BJ (cell line): ENCODE measurements at regions not wholly inside any gene's neighbourhood (a gene's known extent, or its start where the extent isn't known, plus 50 kb on each side); places are given as distances from the start of the nearest gene placed in this dataset.

ENCODE experiments used
- CTCF ChIA-PET: fragments of 350-600 bp; formaldehyde crosslinking; extraction: SDS; loops from one replicate; lab custom pipeline; 2021; ENCODE audit warnings: antibody characterized with exemption, inconsistent platforms; lab: Yijun Ruan, JAX
- POLR2A ChIA-PET: fragments of 300-600 bp; sonication (Branson Sonifier 250); formaldehyde crosslinking; extraction: SDS; loops from one replicate; lab custom pipeline; 2021; ENCODE audit warnings: antibody characterized with exemption; lab: Charles Lee
- DNase-seq: peaks from one replicate; pipeline ENCODE4 v3.0.0-alpha.2; 2011; ENCODE audit warnings: low read depth
- H3K27me3 ChIP-seq: 2 replicates; pipeline ENCODE4 v1.6.0; 2011; ENCODE audit warnings: low read length; ENCODE audit not compliant: control insufficient read depth, insufficient read depth
- H3K36me3 ChIP-seq: 2 replicates; pipeline ENCODE4 v1.5.1; 2011; ENCODE audit warnings: low read length; ENCODE audit not compliant: control insufficient read depth, insufficient read depth
- H3K4me3 ChIP-seq: 2 replicates; pipeline ENCODE4 v1.5.1; 2011; ENCODE audit warnings: low read depth, mild to moderate bottlenecking, control low read depth, low read length
- CTCF ChIP-seq: IDR thresholded peaks from 2 replicates; pipeline ENCODE4 v1.5.1; 2011; ENCODE audit warnings: low read depth, mild to moderate bottlenecking, control low read depth, inconsistent platforms, low read length, moderate library complexity; ENCODE audit not compliant: insufficient read depth

DNA sequence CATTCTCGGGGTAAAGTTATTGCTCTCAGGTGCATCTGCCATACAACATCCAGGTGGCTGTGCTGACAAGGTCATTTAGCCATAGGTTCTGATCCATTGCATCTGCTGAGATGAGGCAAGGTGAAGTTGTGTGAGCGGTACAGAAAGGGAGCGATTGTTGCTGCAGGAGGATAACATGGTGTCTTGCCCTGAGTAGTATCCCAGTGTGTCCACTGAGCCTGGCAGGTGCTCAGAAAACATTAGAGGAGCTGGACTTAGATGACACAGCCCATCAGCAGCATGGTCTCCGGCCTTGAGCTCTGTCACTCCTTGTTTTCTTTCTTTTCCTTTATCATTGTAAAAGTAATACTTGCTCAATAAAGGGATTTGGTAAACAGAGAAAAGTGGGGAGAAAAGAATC, 161.1 kb upstream of the ATP10A start:
- Histone ChIP-seq H3K27me3 (no peaks in the 10 kb centered on the region), H3K4me3 (no peak overlapping the region), H3K36me3 (no peaks in the 10 kb centered on the region)
- TF ChIP-seq CTCF = no peak
- ChIA-PET CTCF (no interaction called here), POLR2A (no interaction called here)
- DNase-seq = no peak

GRCh38 chr15:26023691-26024090, 160.6 kb upstream of the ATP10A start:
- ChIA-PET POLR2A (no interaction called here), CTCF (interaction anchor here (0.6 kb wide), 1 partner anchor 70 kb away, joined by 3 read pairs; no protein-coding TSS in a partner anchor)
- Histone ChIP-seq H3K4me3 (no peak overlapping the region), H3K27me3 (no peaks in the 10 kb centered on the region), H3K36me3 (no peaks in the 10 kb centered on the region)
- TF ChIP-seq CTCF = no peak
- DNase-seq = no peak

GRCh38 chr15:26023231-26023630, 160.1 kb upstream of the ATP10A start:
- TF ChIP-seq CTCF = no peak
- POLR2A ChIA-PET = no interaction called here
- Histone ChIP-seq H3K36me3 (no peaks in the 10 kb centered on the region), H3K27me3 (no peaks in the 10 kb centered on the region), H3K4me3 (no peak overlapping the region)
- CTCF ChIA-PET = interaction anchor here (0.6 kb wide), 1 partner anchor 71 kb away, joined by 3 read pairs; no protein-coding TSS in a partner anchor
- no peak for DNase-seq

- POLR2A ChIA-PET = no interaction called here
- CTCF ChIA-PET = interaction anchor here (0.6 kb wide), 1 partner anchor 132 kb away, joined by 3 read pairs; no protein-coding TSS in a partner anchor
These were observed 157.7 kb upstream of the ATP10A start for GRCh38 chr15:26020871-26021270.

GRCh38 chr15:26017665-26018064, 154.5 kb upstream of the ATP10A start:
- DNase-seq = no peak
- Histone ChIP-seq H3K27me3 (0 out of 2 replicates have a peak, but pooled peaks cover 2% of the 10 kb centered on the region), H3K36me3 (no peaks in the 10 kb centered on the region), H3K4me3 (no peak overlapping the region)
- ChIA-PET POLR2A (no interaction called here), CTCF (no interaction called here)
- no peak for TF ChIP-seq CTCF

More at GRCh38 chr15:26020871-26021270, 157.7 kb upstream of the ATP10A start:
- no peaks in the 10 kb centered on the region for H3K36me3 ChIP-seq
- TF ChIP-seq CTCF = no peak
- no peak for DNase-seq
- no peak overlapping the region for H3K4me3 ChIP-seq
- H3K27me3 ChIP-seq = 0 out of 2 replicates have a peak, but pooled peaks cover 2% of the 10 kb centered on the region
